Ectodermal cell (in vitro differentiated cells): ENCODE measurements at regions not wholly inside any gene's neighbourhood (a gene's known extent, or its start where the extent isn't known, plus 50 kb on each side); places are given as distances from the start of the nearest gene placed in this dataset.

ENCODE experiments used
- H3K27ac ChIP-seq: 2 replicates; pipeline ENCODE4 v1.7.0; 2013; ENCODE audit warnings: mild to moderate bottlenecking, low read depth, low read length; ENCODE audit not compliant: insufficient read depth, poor library complexity, severe bottlenecking
- H3K27me3 ChIP-seq: 2 replicates; pipeline ENCODE4 v1.7.0; 2013; ENCODE audit warnings: mild to moderate bottlenecking, low read length; ENCODE audit not compliant: insufficient read depth, control insufficient read depth, poor library complexity, severe bottlenecking
- H3K36me3 ChIP-seq: one replicate; pipeline ENCODE4 v1.7.0; 2013; ENCODE audit warnings: low read length; ENCODE audit not compliant: control insufficient read depth, insufficient read depth
- H3K4me1 ChIP-seq: one replicate; pipeline ENCODE4 v1.7.0; 2013; ENCODE audit warnings: low read length; ENCODE audit not compliant: control insufficient read depth, insufficient read depth
- H3K4me3 ChIP-seq: 2 replicates; pipeline ENCODE4 v1.7.0; 2013; ENCODE audit warnings: low read depth, low read length, control low read depth; ENCODE audit not compliant: insufficient read depth
- H3K9me3 ChIP-seq: 2 replicates; pipeline ENCODE4 v1.7.0; 2013; ENCODE audit warnings: mild to moderate bottlenecking, low read length, moderate library complexity; ENCODE audit not compliant: control insufficient read depth
- WGBS, 2 experiments: methylation state at CpG; one replicate each; pipeline ENCODE4 v1.1.7; 2013; ENCODE audit warnings: missing lambda C conversion rate in 2 of 2; 5-methylcytosine and 5-hydroxymethylcytosine counted together

DNA sequence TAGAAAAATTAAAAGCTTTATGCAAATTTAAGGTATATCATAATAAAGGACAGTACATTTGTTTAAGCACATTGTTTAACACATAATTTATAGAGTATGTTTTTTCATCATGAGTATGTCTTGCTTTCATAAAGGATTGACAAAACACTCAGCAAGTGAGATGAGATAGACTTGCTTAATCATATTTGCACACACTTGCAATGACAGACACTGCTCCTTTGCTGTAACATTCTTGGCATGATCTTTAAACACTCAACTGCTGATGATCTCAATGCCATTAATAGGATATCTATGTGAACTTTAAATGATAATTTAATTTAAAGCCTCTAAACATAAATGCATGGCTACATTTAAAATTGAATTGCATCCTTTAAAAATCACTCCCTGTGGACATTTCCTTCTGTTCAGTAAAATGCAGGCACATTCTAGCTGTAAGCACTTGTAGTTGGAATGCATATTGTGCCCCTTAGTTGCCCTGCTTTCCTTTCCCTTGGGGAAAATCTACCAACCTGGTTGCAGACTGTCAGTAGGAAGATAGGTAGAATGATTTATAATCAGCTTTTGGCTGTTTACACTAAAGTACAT, 979.0 kb downstream of the TMTC2 start:
- no peak overlapping the region for H3K4me3 ChIP-seq
- H3K36me3 ChIP-seq = no peaks in the 10 kb centered on the region
- no peaks in the 10 kb centered on the region for H3K4me1 ChIP-seq
- no peaks in the 10 kb centered on the region for H3K9me3 ChIP-seq
- no peaks in the 10 kb centered on the region for H3K27me3 ChIP-seq
- no peak overlapping the region for H3K27ac ChIP-seq

- H3K9me3 ChIP-seq = no peaks in the 10 kb centered on the region
- no peaks in the 10 kb centered on the region for H3K27me3 ChIP-seq
- H3K4me3 ChIP-seq = no peak overlapping the region
- no peaks in the 10 kb centered on the region for H3K4me1 ChIP-seq
- no peak overlapping the region for H3K27ac ChIP-seq
- H3K36me3 ChIP-seq = no peaks in the 10 kb centered on the region
Measured at GRCh38 chr12:83664650-83665049, 977.9 kb downstream of the TMTC2 start.

- Histone ChIP-seq H3K4me3 (no peak overlapping the region), H3K9me3 (no peaks in the 10 kb centered on the region), H3K27me3 (no peaks in the 10 kb centered on the region), H3K36me3 (no peaks in the 10 kb centered on the region), H3K4me1 (no peaks in the 10 kb centered on the region), H3K27ac (no peak overlapping the region)
- 88 to 98% methylated on average over 3 of the region's 3 CpGs for WGBS, 2 experiments
Measured at GRCh38 chr12:83660727-83661358, 974.1 kb downstream of the TMTC2 start.

- no peaks in the 10 kb centered on the region for H3K4me1 ChIP-seq
- 91 to 94% methylated on average over 2 of the region's 2 CpGs for WGBS, 2 experiments
- H3K27ac ChIP-seq = no peak overlapping the region
- no peaks in the 10 kb centered on the region for H3K36me3 ChIP-seq
- H3K27me3 ChIP-seq = no peaks in the 10 kb centered on the region
- no peak overlapping the region for H3K4me3 ChIP-seq
- H3K9me3 ChIP-seq = peaks cover 2% of the 10 kb centered on the region
Measured at GRCh38 chr12:83659321-83659720, 972.6 kb downstream of the TMTC2 start.

DNA sequence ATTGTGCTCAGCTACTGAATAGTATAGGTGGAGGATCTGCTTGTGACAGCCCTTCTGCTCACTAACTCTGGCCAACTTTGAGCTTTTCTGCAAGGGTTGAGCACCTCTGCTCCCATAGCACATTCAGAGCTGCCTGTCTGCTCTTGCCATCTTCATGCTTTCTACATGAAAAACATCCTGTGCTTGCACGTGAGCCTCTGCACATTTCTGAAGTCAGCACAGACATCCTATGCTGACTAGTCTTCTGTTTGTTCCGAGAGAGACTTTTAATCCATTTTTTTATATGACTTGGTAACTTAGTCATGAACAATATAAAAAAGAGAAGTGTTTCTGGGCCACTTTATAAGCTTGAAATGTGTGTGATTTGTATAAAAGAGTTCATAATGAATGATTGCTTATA, 969.3 kb downstream of the TMTC2 start:
- Histone ChIP-seq H3K27ac (no peak overlapping the region), H3K4me3 (no peak overlapping the region), H3K9me3 (peaks cover 2% of the 10 kb centered on the region), H3K4me1 (no peaks in the 10 kb centered on the region), H3K27me3 (no peaks in the 10 kb centered on the region), H3K36me3 (no peaks in the 10 kb centered on the region)
- WGBS, 2 experiments = 93 to 100% methylated on average over 2 of the region's 2 CpGs

GRCh38 chr12:83642205-83642604, 955.5 kb downstream of the TMTC2 start:
- Histone ChIP-seq H3K9me3 (no peaks in the 10 kb centered on the region), H3K27ac (no peak overlapping the region), H3K36me3 (no peaks in the 10 kb centered on the region), H3K4me1 (no peaks in the 10 kb centered on the region), H3K27me3 (no peaks in the 10 kb centered on the region), H3K4me3 (no peak overlapping the region)
- WGBS, 2 experiments = 91 to 94% methylated on average over 3 of the region's 3 CpGs

DNA sequence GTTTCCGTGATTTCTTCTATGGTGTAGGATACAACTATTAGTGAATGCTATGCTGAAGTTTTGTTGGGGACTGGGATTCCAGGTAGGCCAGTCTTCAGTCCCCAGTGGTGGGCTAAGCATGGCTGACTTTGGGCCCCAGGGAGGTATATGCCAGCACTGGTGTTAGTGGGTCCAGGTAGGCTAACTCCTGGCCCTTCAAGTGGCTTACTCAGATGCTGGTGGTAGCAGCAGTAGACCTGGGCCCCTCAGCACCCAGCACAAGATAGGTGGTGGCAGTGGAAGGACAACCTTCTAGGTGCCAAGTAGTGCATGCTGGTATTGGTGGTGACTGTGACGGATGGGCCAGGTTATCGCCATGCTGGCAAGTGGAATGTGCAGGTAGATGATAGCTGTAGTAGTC, 955.1 kb downstream of the TMTC2 start:
- 97% methylated on average over 3 of the region's 3 CpGs for WGBS, 2 experiments
- no peaks in the 10 kb centered on the region for H3K27me3 ChIP-seq
- no peaks in the 10 kb centered on the region for H3K36me3 ChIP-seq
- no peak overlapping the region for H3K27ac ChIP-seq
- H3K4me1 ChIP-seq = no peaks in the 10 kb centered on the region
- H3K9me3 ChIP-seq = no peaks in the 10 kb centered on the region
- H3K4me3 ChIP-seq = no peak overlapping the region

DNA sequence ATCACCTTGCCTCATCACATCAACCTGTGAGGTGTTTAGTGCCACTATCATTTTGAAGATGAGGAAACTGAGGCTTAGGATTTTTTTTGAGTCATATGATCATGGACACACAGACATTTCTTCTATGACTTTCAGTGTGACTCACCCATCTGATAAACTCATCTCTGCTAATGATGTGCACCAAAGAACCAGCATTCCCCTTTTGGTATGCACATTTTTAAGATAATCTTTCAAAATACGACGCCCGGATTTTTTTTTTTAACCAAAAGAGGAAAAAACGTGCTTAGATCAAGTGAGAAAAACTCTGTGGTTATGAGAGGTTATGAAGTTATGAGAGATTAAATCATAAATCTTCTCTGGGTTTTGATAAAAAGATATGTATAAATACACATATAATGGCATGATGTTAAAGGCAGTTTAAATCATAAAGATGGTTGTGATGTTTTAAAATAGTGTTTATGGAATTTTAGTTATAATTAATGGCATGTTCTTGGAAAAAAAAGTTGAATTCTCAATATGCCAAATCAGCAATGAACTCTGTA, 948.1 kb downstream of the TMTC2 start:
- Histone ChIP-seq H3K27ac (no peak overlapping the region), H3K9me3 (no peaks in the 10 kb centered on the region), H3K36me3 (no peaks in the 10 kb centered on the region), H3K4me1 (no peaks in the 10 kb centered on the region), H3K27me3 (no peaks in the 10 kb centered on the region), H3K4me3 (no peak overlapping the region)
- 77 to 81% methylated on average over 4 of the region's 4 CpGs for WGBS, 2 experiments

- H3K4me3 ChIP-seq = no peak overlapping the region
- H3K36me3 ChIP-seq = no peaks in the 10 kb centered on the region
- 88 to 100% methylated on average over 1 of the region's 1 CpG for WGBS, 2 experiments
- no peaks in the 10 kb centered on the region for H3K4me1 ChIP-seq
- H3K27me3 ChIP-seq = no peaks in the 10 kb centered on the region
- H3K27ac ChIP-seq = no peak overlapping the region
- no peaks in the 10 kb centered on the region for H3K9me3 ChIP-seq
Measured at GRCh38 chr12:83630526-83630925, 943.8 kb downstream of the TMTC2 start.

DNA sequence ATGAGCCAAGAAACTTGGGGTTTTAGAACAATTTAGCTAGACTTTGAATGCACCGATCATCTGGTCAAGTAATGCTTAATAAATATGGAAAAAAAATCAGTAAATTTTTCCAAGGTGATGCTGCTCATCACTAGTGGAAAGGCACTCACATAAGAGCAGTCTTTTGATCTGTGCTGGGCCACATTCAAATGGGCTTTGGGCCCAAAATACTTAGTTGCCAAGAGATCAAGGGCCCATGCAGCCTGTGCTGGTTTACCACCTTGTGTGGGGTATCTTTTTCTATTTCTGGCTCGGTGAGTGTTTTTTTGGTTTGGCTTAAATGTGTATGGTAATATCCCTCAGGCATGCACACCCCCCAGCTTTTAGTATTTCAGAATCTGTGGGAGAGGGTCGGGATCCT, 943.2 kb downstream of the TMTC2 start:
- no peaks in the 10 kb centered on the region for H3K36me3 ChIP-seq
- H3K9me3 ChIP-seq = no peaks in the 10 kb centered on the region
- no peak overlapping the region for H3K27ac ChIP-seq
- no peaks in the 10 kb centered on the region for H3K27me3 ChIP-seq
- H3K4me3 ChIP-seq = no peak overlapping the region
- 87 to 88% methylated on average over 3 of the region's 3 CpGs for WGBS, 2 experiments
- no peaks in the 10 kb centered on the region for H3K4me1 ChIP-seq
